ENCODE measurements at regions not wholly inside any gene's neighbourhood (a gene's known extent, or its start where the extent isn't known, plus 50 kb on each side); places are given as distances from the start of the nearest gene placed in this dataset.
A peak's percentile ranks its signal among the peaks of the same experiment; 100 is the strongest.

GRCh38 chr6:81166770-81167169, 585.7 kb downstream of the TENT5A start:
- Histone ChIP-seq H3K4ac (ENCODE audit: low read length) (no peak overlapping the region), H2BK120ac (ENCODE audit: low read depth, low read length) (no peak overlapping the region), H3K23ac (ENCODE audit: low read depth, low read length, poor library complexity) (no peak overlapping the region), H3K4me2 (ENCODE audit: insufficient read depth, low read length, poor library complexity, severe bottlenecking) (no peak overlapping the region), H3K18ac (ENCODE audit: low read length) (no peak overlapping the region), H4K8ac (ENCODE audit: low read depth, low read length) (no peak overlapping the region), H2AFZ (ENCODE audit: low read length) (no peak overlapping the region), H3K27ac (replicated peaks; ENCODE audit: low read length) (no peak overlapping the region), H3K27me3 (ENCODE audit: control insufficient read depth in 3 of 3, insufficient read depth in 3 of 3, low read depth in 1 of 3, low read length in 3 of 3) (peaks cover 0 to 2% (median 0%) of the 10 kb centered on the region in 3 experiments), H2BK15ac (ENCODE audit: low read length) (no peak overlapping the region), H3K36me3 (replicated peaks in 1 of 2; ENCODE audit: control insufficient read depth in 2 of 2, insufficient read depth in 2 of 2, low read length in 2 of 2) (no peaks in the 10 kb centered on the region), H3K14ac (ENCODE audit: low read length) (no peak overlapping the region), H3K9ac (ENCODE audit: low read depth, low read length, poor library complexity) (no peak overlapping the region), H4K91ac (ENCODE audit: low read depth, low read length, poor library complexity) (no peak overlapping the region), H2BK12ac (ENCODE audit: low read length) (no peak overlapping the region), H3K9me3 (replicated peaks in 1 of 2; ENCODE audit: control insufficient read depth in 2 of 2, insufficient read depth in 1 of 2, low read depth in 1 of 2, low read length in 2 of 2) (no peaks in the 10 kb centered on the region), H2BK5ac (ENCODE audit: low read length) (no peak overlapping the region), H3K4me3 (ENCODE audit: low read length in 2 of 2) (no peak overlapping the region), H2AK5ac (ENCODE audit: low read depth, low read length) (no peak overlapping the region), H3K4me1 (ENCODE audit: control insufficient read depth in 2 of 2, insufficient read depth in 1 of 2, low read depth in 1 of 2, low read length in 2 of 2) (peaks cover 0 to 3% of the 10 kb centered on the region in 2 donors), H3K79me1 (ENCODE audit: low read depth, low read length) (no peaks in the 10 kb centered on the region)
- DNase-seq (ENCODE audit: low spot score), result no peak

GRCh38 chr6:81158956-81159355, 593.5 kb downstream of the TENT5A start:
- Histone ChIP-seq H3K9me3 (replicated peaks in 1 of 2; ENCODE audit: control insufficient read depth in 2 of 2, insufficient read depth in 1 of 2, low read depth in 1 of 2, low read length in 2 of 2) (no peaks in the 10 kb centered on the region), H3K23ac (ENCODE audit: low read depth, low read length, poor library complexity) (no peak overlapping the region), H3K4me2 (ENCODE audit: insufficient read depth, low read length, poor library complexity, severe bottlenecking) (no peak overlapping the region), H2BK5ac (ENCODE audit: low read length) (no peak overlapping the region), H3K27ac (replicated peaks; ENCODE audit: low read length) (no peak overlapping the region), H3K18ac (ENCODE audit: low read length) (no peak overlapping the region), H3K9ac (ENCODE audit: low read depth, low read length, poor library complexity) (no peak overlapping the region), H3K4ac (ENCODE audit: low read length) (no peak overlapping the region), H3K36me3 (replicated peaks in 1 of 2; ENCODE audit: control insufficient read depth in 2 of 2, insufficient read depth in 2 of 2, low read length in 2 of 2) (no peaks in the 10 kb centered on the region), H2AFZ (ENCODE audit: low read length) (no peak overlapping the region), H2BK12ac (ENCODE audit: low read length) (no peak overlapping the region), H2AK5ac (ENCODE audit: low read depth, low read length) (no peak overlapping the region), H3K79me1 (ENCODE audit: low read depth, low read length) (no peaks in the 10 kb centered on the region), H3K27me3 (ENCODE audit: control insufficient read depth in 3 of 3, insufficient read depth in 3 of 3, low read depth in 1 of 3, low read length in 3 of 3) (peaks cover 0 to 2% (median 0%) of the 10 kb centered on the region in 3 experiments), H3K4me1 (ENCODE audit: control insufficient read depth in 2 of 2, insufficient read depth in 1 of 2, low read depth in 1 of 2, low read length in 2 of 2) (no peaks in the 10 kb centered on the region), H3K14ac (ENCODE audit: low read length) (no peak overlapping the region), H4K8ac (ENCODE audit: low read depth, low read length) (no peak overlapping the region), H2BK15ac (ENCODE audit: low read length) (no peak overlapping the region), H3K4me3 (ENCODE audit: low read length in 2 of 2) (no peak overlapping the region), H4K91ac (ENCODE audit: low read depth, low read length, poor library complexity) (no peak overlapping the region), H2BK120ac (ENCODE audit: low read depth, low read length) (no peak overlapping the region)
- DNase-seq (ENCODE audit: low spot score), result no peak
- WGBS, 2 donors (ENCODE audit: extremely low coverage in 2 of 2, insufficient read length in 2 of 2, insufficient replicate concordance in 1 of 2), result no CpG with 5 or more reads among the region's 2 CpGs

GRCh38 chr6:81148751-81149150, 603.7 kb downstream of the TENT5A start:
- no peaks in the 10 kb centered on the region for H3K4me1 ChIP-seq (ENCODE audit: control insufficient read depth in 2 of 2, insufficient read depth in 1 of 2, low read depth in 1 of 2, low read length in 2 of 2)
- H2BK5ac ChIP-seq (ENCODE audit: low read length), result no peak overlapping the region
- H3K27ac ChIP-seq (replicated peaks; ENCODE audit: low read length), result no peak overlapping the region
- no peak overlapping the region for H4K91ac ChIP-seq (ENCODE audit: low read depth, low read length, poor library complexity)
- H3K9ac ChIP-seq (ENCODE audit: low read depth, low read length, poor library complexity), result no peak overlapping the region
- no peak overlapping the region for H2BK15ac ChIP-seq (ENCODE audit: low read length)
- no peak overlapping the region for H3K14ac ChIP-seq (ENCODE audit: low read length)
- no peak overlapping the region for H3K4me2 ChIP-seq (ENCODE audit: insufficient read depth, low read length, poor library complexity, severe bottlenecking)
- H2BK120ac ChIP-seq (ENCODE audit: low read depth, low read length), result no peak overlapping the region
- no peak for DNase-seq (ENCODE audit: low spot score)
- no peaks in the 10 kb centered on the region for H3K27me3 ChIP-seq (ENCODE audit: control insufficient read depth in 3 of 3, insufficient read depth in 3 of 3, low read depth in 1 of 3, low read length in 3 of 3)
- no peaks in the 10 kb centered on the region for H3K79me1 ChIP-seq (ENCODE audit: low read depth, low read length)
- no peak overlapping the region for H2AK5ac ChIP-seq (ENCODE audit: low read depth, low read length)
- H4K8ac ChIP-seq (ENCODE audit: low read depth, low read length), result no peak overlapping the region
- peak overlapping the region; percentile 45 for H2AFZ ChIP-seq (ENCODE audit: low read length)
- H3K18ac ChIP-seq (ENCODE audit: low read length), result no peak overlapping the region
- no peak overlapping the region for H3K23ac ChIP-seq (ENCODE audit: low read depth, low read length, poor library complexity)
- WGBS, 2 donors (ENCODE audit: extremely low coverage in 2 of 2, insufficient read length in 2 of 2, insufficient replicate concordance in 1 of 2), result no CpG with 5 or more reads among the region's 3 CpGs
- H3K4ac ChIP-seq (ENCODE audit: low read length), result no peak overlapping the region
- H3K9me3 ChIP-seq (replicated peaks in 1 of 2; ENCODE audit: control insufficient read depth in 2 of 2, insufficient read depth in 1 of 2, low read depth in 1 of 2, low read length in 2 of 2), result no peaks in the 10 kb centered on the region
- H2BK12ac ChIP-seq (ENCODE audit: low read length), result no peak overlapping the region
- H3K4me3 ChIP-seq (ENCODE audit: low read length in 2 of 2), result no peak overlapping the region
- no peaks in the 10 kb centered on the region for H3K36me3 ChIP-seq (replicated peaks in 1 of 2; ENCODE audit: control insufficient read depth in 2 of 2, insufficient read depth in 2 of 2, low read length in 2 of 2)

GRCh38 chr6:81145506-81145905, 607.0 kb downstream of the TENT5A start:
- Histone ChIP-seq H2BK120ac (ENCODE audit: low read depth, low read length) (no peak overlapping the region), H2BK5ac (ENCODE audit: low read length) (no peak overlapping the region), H3K4ac (ENCODE audit: low read length) (no peak overlapping the region), H3K36me3 (replicated peaks in 1 of 2; ENCODE audit: control insufficient read depth in 2 of 2, insufficient read depth in 2 of 2, low read length in 2 of 2) (no peaks in the 10 kb centered on the region), H3K27me3 (ENCODE audit: control insufficient read depth in 3 of 3, insufficient read depth in 3 of 3, low read depth in 1 of 3, low read length in 3 of 3) (no peaks in the 10 kb centered on the region), H4K8ac (ENCODE audit: low read depth, low read length) (no peak overlapping the region), H3K27ac (replicated peaks; ENCODE audit: low read length) (no peak overlapping the region), H2AK5ac (ENCODE audit: low read depth, low read length) (no peak overlapping the region), H2BK15ac (ENCODE audit: low read length) (no peak overlapping the region), H3K9me3 (replicated peaks in 1 of 2; ENCODE audit: control insufficient read depth in 2 of 2, insufficient read depth in 1 of 2, low read depth in 1 of 2, low read length in 2 of 2) (peaks cover 0 to 2% of the 10 kb centered on the region in 2 donors), H3K9ac (ENCODE audit: low read depth, low read length, poor library complexity) (no peak overlapping the region), H3K4me1 (ENCODE audit: control insufficient read depth in 2 of 2, insufficient read depth in 1 of 2, low read depth in 1 of 2, low read length in 2 of 2) (no peaks in the 10 kb centered on the region), H4K91ac (ENCODE audit: low read depth, low read length, poor library complexity) (no peak overlapping the region), H3K4me2 (ENCODE audit: insufficient read depth, low read length, poor library complexity, severe bottlenecking) (no peak overlapping the region), H3K18ac (ENCODE audit: low read length) (no peak overlapping the region), H2AFZ (ENCODE audit: low read length) (no peak overlapping the region), H2BK12ac (ENCODE audit: low read length) (no peak overlapping the region), H3K79me1 (ENCODE audit: low read depth, low read length) (no peaks in the 10 kb centered on the region), H3K4me3 (ENCODE audit: low read length in 2 of 2) (no peak overlapping the region), H3K14ac (ENCODE audit: low read length) (no peak overlapping the region), H3K23ac (ENCODE audit: low read depth, low read length, poor library complexity) (no peak overlapping the region)
- no peak for DNase-seq (ENCODE audit: low spot score)
- WGBS, 2 donors (ENCODE audit: extremely low coverage in 2 of 2, insufficient read length in 2 of 2, insufficient replicate concordance in 1 of 2), result 100% methylated on average over 1 of the region's 2 CpGs

Data from neuronal stem cell (in vitro differentiated cells).